ENCODE measurements at regions not wholly inside any gene's neighbourhood (a gene's known extent, or its start where the extent isn't known, plus 50 kb on each side); places are given as distances from the start of the nearest gene placed in this dataset.

DNA sequence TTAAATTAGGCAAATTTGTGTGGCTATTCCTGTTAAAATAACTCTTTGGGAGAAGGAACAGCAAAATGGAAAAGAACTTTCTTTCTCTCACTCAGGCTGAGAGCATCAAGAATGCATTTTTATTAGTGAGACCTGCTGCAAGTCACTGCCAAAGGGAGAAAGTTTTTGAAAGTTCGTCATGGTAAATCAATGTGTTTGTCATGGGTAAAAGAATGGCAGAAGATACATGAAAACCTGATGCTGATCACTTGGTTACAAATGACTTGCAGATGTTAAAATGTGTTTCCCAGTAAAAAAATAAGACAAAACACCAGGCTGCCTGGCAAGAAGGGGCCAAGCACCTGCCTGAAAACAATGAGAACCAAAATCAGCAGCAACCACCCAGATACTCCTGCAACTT lies 484.7 kb upstream of the NRP1 start:
- DNase-seq (ENCODE audit: low read depth in 2 of 3, low spot score in 2 of 3): no peak

DNA sequence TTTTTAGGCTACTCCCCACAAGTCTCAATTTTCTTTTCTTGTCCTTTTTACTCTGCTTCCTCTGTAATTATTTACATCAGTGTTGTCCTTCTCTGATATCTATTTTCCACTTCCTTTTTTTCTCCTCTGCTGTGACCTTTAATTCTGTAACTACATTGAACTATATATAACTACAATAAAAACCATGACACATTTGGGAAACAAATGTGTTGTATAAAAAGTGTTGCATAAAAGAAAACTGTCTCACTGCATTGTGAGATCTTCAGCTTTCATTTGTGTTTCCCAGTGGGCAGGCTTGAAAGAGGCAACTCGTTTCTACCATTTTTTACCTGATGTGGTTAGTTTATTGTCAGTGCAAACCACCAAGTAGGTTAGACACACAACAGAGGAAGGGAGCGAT lies 483.9 kb upstream of the NRP1 start:
- DNase-seq (ENCODE audit: low read depth in 2 of 3, low spot score in 2 of 3): no peak

DNA sequence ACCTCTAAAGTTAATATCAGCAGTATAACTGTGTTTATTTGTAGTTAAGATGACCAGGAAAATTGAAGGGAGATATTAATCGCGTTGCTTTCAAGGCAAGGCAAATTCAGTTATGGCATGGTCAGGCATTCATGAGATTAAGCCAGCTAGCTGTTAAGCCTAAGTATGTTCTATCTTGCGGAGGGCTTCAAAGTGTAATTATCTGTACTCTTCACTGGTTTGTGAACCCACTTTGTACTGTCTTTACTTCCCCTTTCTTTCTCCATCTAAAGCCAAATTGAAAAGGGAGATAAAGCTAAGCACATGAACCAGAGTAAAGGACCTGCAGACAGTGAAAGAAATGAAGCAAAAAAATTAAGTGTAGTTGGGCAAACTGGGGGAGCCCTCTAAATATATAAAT lies 483.1 kb upstream of the NRP1 start:
- no peak for DNase-seq (ENCODE audit: low read depth in 2 of 3, low spot score in 2 of 3)

DNA sequence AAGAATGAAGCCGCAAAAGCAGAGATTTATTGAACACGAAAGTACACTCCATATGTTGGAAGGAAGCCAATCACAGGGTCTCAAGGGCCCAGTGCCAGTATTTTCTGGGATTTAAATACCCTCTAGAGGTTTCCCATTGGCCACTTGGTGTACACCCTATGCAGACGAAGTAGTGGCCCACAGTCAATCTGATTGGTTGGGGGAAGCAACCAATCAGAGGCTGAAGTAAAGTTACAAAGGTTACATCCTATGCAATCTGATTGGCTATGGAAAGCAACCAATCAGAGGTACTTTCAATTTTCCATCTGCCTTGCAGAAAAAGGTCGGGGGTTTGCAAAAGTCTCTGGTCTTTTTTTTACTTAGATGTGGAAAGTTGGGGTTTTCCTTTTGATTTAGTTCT lies 481.3 kb upstream of the NRP1 start:
- no peak for DNase-seq (ENCODE audit: low read depth in 2 of 3, low spot score in 2 of 3)

DNA sequence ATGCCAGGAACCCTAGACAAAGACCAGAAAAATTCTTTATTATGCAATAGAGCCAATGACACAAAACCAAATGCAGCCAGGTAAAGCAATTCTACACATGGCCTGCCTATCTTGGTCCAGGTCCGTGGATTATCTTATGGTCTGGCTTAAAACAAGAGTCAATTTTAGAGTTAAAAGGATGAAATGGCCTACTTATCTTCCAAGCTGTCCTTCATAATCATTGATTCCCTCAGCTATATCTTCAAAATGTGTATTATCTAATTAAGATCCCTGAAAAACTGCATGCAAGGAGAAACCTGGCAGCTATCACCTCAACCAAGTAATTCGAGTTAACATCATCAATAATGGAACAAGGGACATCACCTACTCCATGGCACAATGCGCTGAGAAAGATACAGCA lies 479.4 kb upstream of the NRP1 start:
- DNase-seq (ENCODE audit: low read depth in 2 of 3, low spot score in 2 of 3): no peak

DNA sequence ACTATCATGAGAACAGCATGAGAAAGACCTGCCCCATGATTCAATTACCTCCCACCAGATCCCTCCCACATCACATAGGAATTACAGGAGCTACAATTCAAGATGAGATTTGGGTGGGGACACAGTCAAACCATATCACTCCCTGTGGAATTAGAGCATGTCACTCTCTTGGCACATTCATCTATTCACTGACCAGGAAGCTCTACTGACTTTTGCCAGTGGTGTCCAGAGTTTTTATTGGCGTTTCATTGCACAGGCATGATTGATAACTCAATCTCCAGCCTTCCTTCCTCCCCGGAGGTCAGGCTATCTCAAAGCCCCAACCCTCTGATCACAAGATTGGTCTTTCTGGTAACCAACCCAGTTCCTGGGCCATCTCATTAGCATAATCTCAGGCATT lies 478.9 kb upstream of the NRP1 start:
- DNase-seq (ENCODE audit: low read depth in 2 of 3, low spot score in 2 of 3): no peak

DNA sequence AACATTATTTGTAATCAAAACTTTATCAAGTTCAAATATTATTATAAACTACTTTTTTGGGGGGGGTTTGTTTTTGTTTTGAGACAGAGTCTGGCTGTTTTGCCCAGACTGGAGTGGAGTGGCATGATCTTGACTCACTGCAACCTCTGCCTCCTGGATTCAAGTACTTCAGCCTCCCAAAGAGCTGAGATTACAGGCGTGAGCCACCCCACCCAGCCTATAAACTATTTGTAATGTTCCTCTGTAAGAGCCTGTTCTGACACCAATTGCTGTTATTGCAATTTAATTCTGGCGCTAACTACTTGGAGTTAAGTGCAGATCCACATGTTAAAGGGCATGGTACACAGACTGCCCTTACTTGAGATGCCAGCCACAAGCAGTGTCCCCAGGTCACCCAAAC lies 478.1 kb upstream of the NRP1 start:
- DNase-seq (ENCODE audit: low read depth in 2 of 3, low spot score in 2 of 3): no peak

- no peak for DNase-seq (ENCODE audit: low read depth in 2 of 3, low spot score in 2 of 3)
These were observed 476.5 kb upstream of the NRP1 start for GRCh38 chr10:33810986-33811385.

DNA sequence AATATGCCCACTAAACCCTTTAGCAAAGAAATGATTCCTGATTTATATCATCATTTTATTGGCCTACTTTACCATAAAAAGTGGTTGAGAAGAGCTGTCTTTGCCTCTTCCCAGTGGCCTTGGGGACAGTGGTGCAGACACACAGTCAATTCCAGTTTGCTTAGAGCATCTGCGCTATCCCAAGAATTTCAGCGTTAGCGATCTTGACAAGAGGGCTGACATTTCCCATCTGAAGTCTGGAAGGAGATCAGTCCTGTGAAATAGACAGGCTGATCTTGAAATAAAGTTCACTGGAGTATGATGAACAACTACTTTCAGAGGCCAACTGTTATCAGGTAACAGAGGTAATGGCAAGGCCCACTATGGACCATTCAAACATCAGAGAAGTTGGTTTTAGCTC lies 475.3 kb upstream of the NRP1 start:
- DNase-seq (ENCODE audit: low read depth in 2 of 3, low spot score in 2 of 3): no peak

- no peak for DNase-seq (ENCODE audit: low read depth in 2 of 3, low spot score in 2 of 3)
These were observed 474.0 kb upstream of the NRP1 start for GRCh38 chr10:33808475-33808874.

DNA sequence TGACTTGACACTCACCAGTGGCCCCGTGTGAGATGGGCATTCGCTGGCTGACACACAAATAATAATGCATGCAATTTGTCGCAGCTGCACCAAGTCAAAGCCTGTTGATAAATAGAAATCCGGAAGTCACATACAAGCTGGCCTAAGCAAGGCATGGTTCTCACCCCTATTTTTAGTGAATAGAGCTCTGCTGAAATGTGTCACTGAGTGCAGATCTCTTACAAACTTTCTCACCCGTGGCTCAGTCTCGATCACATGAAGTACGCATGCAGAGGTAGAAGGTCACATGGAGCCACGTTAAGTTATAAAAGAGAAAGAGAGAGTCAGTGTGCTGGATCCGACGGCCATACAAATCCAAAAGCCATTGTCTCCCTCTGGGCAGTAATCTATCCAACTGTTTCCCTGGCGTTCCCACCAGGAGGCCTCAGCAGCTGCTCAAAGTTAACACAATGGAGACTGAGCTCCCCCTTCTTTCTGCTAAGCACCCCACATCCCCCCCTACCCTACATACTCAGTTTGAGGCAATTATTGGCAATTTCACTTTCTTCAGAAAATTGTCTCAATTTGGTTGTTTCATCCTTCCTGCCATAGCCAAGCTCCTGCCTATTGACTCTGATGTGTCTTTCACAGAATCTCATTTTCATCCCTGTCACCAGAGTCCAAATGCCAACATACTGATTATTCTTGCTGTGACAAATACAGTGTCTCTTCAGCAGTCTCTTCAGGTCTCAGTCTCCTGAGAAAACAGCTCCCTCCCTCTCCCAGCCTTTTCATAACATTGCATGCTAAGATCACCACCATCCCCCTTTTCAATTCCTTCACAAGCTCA lies 473.3 kb upstream of the NRP1 start:
- no peak for DNase-seq (ENCODE audit: low read depth in 2 of 3, low spot score in 2 of 3)

- DNase-seq (ENCODE audit: low read depth in 2 of 3, low spot score in 2 of 3): no peak
These were observed 471.4 kb upstream of the NRP1 start for GRCh38 chr10:33805831-33806230.

- DNase-seq (ENCODE audit: low read depth in 2 of 3, low spot score in 2 of 3): no peak
These were observed 470.1 kb upstream of the NRP1 start for GRCh38 chr10:33804584-33804983.

GRCh38 chr10:33803248-33803647 lies 468.8 kb upstream of the NRP1 start:
- DNase-seq (ENCODE audit: low read depth in 2 of 3, low spot score in 2 of 3): no peak

GRCh38 chr10:33802566-33802965 lies 468.1 kb upstream of the NRP1 start:
- DNase-seq (ENCODE audit: low read depth in 2 of 3, low spot score in 2 of 3): no peak

- no peak for DNase-seq (ENCODE audit: low read depth in 2 of 3, low spot score in 2 of 3)
These were observed 467.2 kb upstream of the NRP1 start for GRCh38 chr10:33801705-33802104.

DNA sequence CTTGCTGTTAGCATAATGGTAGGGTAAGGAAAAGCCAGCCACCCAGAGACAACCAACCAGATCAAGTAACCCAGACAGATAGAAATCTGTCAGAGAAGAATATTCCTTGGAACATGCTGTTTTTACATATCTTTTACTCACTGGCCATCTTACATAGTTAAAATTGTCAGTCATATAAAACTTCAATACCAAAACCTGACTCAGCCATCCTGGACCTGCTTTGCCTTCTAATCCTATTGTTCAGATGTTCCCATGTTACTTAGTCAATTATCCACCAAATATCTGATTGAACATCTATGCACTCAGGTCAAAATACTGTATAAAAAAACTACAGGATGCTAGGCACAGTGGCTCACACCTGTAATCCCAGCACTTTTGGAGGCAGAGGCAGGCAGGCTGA lies 466.5 kb upstream of the NRP1 start:
- no peak for DNase-seq (ENCODE audit: low read depth in 2 of 3, low spot score in 2 of 3)

DNA sequence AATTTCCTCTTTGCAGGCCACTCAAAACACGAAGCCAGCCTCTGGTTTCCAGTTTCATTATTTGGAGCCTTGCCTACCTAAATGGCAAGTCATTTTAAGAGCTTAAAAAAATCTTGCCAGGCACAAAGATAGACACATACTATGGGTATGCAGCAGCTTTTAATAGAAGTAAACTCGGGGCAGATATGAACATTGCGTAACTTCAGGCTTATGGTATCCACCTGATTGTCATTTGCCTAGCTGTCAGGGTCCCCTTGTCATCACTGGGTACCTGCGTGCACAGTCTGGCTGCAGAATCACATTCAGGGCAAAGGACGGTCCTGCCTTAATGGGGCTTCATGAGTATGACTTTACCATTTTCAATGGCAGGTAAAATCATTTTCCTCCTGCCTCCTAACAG lies 466.1 kb upstream of the NRP1 start:
- no peak for DNase-seq (ENCODE audit: low read depth in 2 of 3, low spot score in 2 of 3)

- no peak for DNase-seq (ENCODE audit: low read depth in 2 of 3, low spot score in 2 of 3)
These were observed 465.5 kb upstream of the NRP1 start for GRCh38 chr10:33799944-33800323.

- no peak for DNase-seq (ENCODE audit: low read depth in 2 of 3, low spot score in 2 of 3)
These were observed 464.9 kb upstream of the NRP1 start for GRCh38 chr10:33799281-33799943.

- no peak for DNase-seq (ENCODE audit: low read depth in 2 of 3, low spot score in 2 of 3)
These were observed 464.3 kb upstream of the NRP1 start for GRCh38 chr10:33798754-33799153.

DNA sequence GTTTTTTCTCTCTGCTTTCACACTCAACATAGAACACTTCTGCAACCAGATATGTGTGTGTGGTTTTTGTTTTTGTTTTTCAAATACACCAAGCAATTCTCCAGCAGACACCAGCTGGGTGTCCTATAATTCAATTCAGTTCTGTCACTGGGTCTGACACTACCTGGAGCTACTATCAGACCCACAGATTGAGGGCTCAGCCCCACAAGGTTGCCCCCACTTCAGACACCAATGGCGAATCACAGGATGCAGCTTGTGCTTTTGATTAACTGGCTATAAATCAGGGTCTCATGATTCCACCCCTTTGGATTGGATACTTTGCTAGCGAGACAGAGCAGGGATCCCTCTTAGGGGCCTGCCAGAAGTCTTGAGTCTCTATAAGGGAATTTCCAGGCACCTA lies 462.2 kb upstream of the NRP1 start:
- DNase-seq (ENCODE audit: low read depth in 2 of 3, low spot score in 2 of 3): no peak

DNA sequence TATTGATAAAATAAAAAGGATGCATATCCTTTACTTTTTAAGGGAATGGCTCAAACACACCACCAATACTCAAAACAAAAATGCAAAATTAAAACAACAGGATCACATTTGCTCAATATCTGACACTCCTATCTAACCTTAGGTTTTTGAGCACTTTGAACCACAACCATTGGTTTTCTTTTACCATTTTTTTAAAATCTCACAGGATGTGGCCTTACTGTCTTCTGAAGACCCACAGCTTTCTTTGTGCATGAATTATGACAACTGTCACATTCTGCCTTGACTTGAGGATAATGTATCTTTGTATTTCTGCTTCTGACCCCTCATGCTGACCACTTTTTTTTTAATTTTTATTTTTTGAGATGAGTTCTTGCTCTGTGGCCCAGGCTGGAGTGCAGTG lies 461.1 kb upstream of the NRP1 start:
- no peak for DNase-seq (ENCODE audit: low read depth in 2 of 3, low spot score in 2 of 3)
